ENCODE measurements at regions not wholly inside any gene's neighbourhood (a gene's known extent, or its start where the extent isn't known, plus 50 kb on each side); places are given as distances from the start of the nearest gene placed in this dataset.
"Not testable (repeated sequence)": the region's sequence is repeated elsewhere in the genome, so short reads cannot be mapped to it uniquely, and the experiment has no call there.

- Mint-ChIP-seq H3K27ac (ENCODE audit: unreplicated experiment) (no peak overlapping the region), H3K9me3 (ENCODE audit: unreplicated experiment) (no peaks in the 10 kb centered on the region), H3K36me3 (ENCODE audit: unreplicated experiment) (no peaks in the 10 kb centered on the region), H3K27me3 (ENCODE audit: unreplicated experiment) (no peaks in the 10 kb centered on the region), H3K4me3 (ENCODE audit: unreplicated experiment) (no peak overlapping the region), H3K4me1 (ENCODE audit: low read depth, unreplicated experiment) (no peaks in the 10 kb centered on the region)
- no peak for DNase-seq
- TF ChIP-seq CTCF (IDR thresholded peaks at IDR 0.05; ENCODE audit: partially characterized antibody, unreplicated experiment): no peak
Observed at GRCh38 chr10:45136256-45136655, 135.5 kb downstream of the ZNF22 start.

GRCh38 chr10:45144326-45145070, 143.8 kb downstream of the ZNF22 start:
- Mint-ChIP-seq H3K36me3 (ENCODE audit: unreplicated experiment) (no peaks in the 10 kb centered on the region), H3K9me3 (ENCODE audit: unreplicated experiment) (no peaks in the 10 kb centered on the region), H3K27me3 (ENCODE audit: unreplicated experiment) (no peaks in the 10 kb centered on the region), H3K4me1 (ENCODE audit: low read depth, unreplicated experiment) (no peaks in the 10 kb centered on the region), H3K27ac (ENCODE audit: unreplicated experiment) (no peak overlapping the region), H3K4me3 (ENCODE audit: unreplicated experiment) (no peak overlapping the region)
- no peak for DNase-seq
- TF ChIP-seq CTCF (IDR thresholded peaks at IDR 0.05; ENCODE audit: partially characterized antibody, unreplicated experiment): no peak

GRCh38 chr10:45145143-45145542, 144.4 kb downstream of the ZNF22 start:
- not testable (repeated sequence) for DNase-seq; H3K36me3 Mint-ChIP-seq (ENCODE audit: unreplicated experiment); H3K9me3 Mint-ChIP-seq (ENCODE audit: unreplicated experiment); H3K27ac Mint-ChIP-seq (ENCODE audit: unreplicated experiment); H3K27me3 Mint-ChIP-seq (ENCODE audit: unreplicated experiment); H3K4me3 Mint-ChIP-seq (ENCODE audit: unreplicated experiment); H3K4me1 Mint-ChIP-seq (ENCODE audit: low read depth, unreplicated experiment)

- Mint-ChIP-seq H3K36me3 (ENCODE audit: unreplicated experiment) (no peaks in the 10 kb centered on the region), H3K4me1 (ENCODE audit: low read depth, unreplicated experiment) (no peaks in the 10 kb centered on the region), H3K9me3 (ENCODE audit: unreplicated experiment) (no peaks in the 10 kb centered on the region), H3K27me3 (ENCODE audit: unreplicated experiment) (no peaks in the 10 kb centered on the region), H3K4me3 (ENCODE audit: unreplicated experiment) (no peak overlapping the region), H3K27ac (ENCODE audit: unreplicated experiment) (no peak overlapping the region)
- no peak for DNase-seq
- TF ChIP-seq CTCF (IDR thresholded peaks at IDR 0.05; ENCODE audit: partially characterized antibody, unreplicated experiment): no peak
Observed at GRCh38 chr10:45147000-45147399, 146.3 kb downstream of the ZNF22 start.

- H3K27ac Mint-ChIP-seq (ENCODE audit: unreplicated experiment): no peak overlapping the region
- H3K4me3 Mint-ChIP-seq (ENCODE audit: unreplicated experiment): no peak overlapping the region
- DNase-seq: no peak
- no peaks in the 10 kb centered on the region for H3K4me1 Mint-ChIP-seq (ENCODE audit: low read depth, unreplicated experiment)
- no peaks in the 10 kb centered on the region for H3K27me3 Mint-ChIP-seq (ENCODE audit: unreplicated experiment)
- no peaks in the 10 kb centered on the region for H3K36me3 Mint-ChIP-seq (ENCODE audit: unreplicated experiment)
- H3K9me3 Mint-ChIP-seq (ENCODE audit: unreplicated experiment): no peaks in the 10 kb centered on the region
- no peak for TF ChIP-seq CTCF (IDR thresholded peaks at IDR 0.05; ENCODE audit: partially characterized antibody, unreplicated experiment)
Observed at GRCh38 chr10:45150997-45151396, 150.3 kb downstream of the ZNF22 start.

Measured in glutamatergic neuron (in vitro differentiated cells).